ENCODE measurements at regions not wholly inside any gene's neighbourhood (a gene's known extent, or its start where the extent isn't known, plus 50 kb on each side); places are given as distances from the start of the nearest gene placed in this dataset.

DNA sequence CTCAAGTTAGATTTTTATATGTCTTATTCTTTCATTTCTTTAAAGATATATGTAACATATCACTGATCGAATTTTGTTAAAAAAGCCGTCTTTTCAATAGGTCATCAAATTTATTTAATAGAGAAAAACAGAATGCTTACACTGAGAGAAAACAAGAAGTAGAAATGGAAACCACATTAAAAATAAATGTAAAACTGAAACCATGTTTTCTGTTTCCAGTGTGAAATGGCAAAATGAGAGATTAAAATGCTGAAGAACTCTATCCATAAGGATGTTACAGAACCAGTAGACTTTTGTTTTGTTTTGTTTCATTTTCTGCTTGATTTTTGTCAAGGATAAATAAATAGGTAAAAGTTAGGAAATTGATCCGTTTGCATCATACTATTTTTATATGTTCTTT, 210.1 kb downstream of the PRDM9 start:
- no peaks in the 10 kb centered on the region for H3K4me1 Mint-ChIP-seq
- H3K27ac Mint-ChIP-seq, result no peak overlapping the region

GRCh38 chr5:23718564-23718963, 211.2 kb downstream of the PRDM9 start:
- Mint-ChIP-seq H3K4me1 (no peaks in the 10 kb centered on the region), H3K9me3 (peaks cover 11% of the 10 kb centered on the region), H3K27ac (no peak overlapping the region), H3K27me3 (ENCODE audit: low read depth) (no peaks in the 10 kb centered on the region), H3K36me3 (no peaks in the 10 kb centered on the region), H3K4me3 (no peak overlapping the region)
- TF ChIP-seq, protein P1, sequence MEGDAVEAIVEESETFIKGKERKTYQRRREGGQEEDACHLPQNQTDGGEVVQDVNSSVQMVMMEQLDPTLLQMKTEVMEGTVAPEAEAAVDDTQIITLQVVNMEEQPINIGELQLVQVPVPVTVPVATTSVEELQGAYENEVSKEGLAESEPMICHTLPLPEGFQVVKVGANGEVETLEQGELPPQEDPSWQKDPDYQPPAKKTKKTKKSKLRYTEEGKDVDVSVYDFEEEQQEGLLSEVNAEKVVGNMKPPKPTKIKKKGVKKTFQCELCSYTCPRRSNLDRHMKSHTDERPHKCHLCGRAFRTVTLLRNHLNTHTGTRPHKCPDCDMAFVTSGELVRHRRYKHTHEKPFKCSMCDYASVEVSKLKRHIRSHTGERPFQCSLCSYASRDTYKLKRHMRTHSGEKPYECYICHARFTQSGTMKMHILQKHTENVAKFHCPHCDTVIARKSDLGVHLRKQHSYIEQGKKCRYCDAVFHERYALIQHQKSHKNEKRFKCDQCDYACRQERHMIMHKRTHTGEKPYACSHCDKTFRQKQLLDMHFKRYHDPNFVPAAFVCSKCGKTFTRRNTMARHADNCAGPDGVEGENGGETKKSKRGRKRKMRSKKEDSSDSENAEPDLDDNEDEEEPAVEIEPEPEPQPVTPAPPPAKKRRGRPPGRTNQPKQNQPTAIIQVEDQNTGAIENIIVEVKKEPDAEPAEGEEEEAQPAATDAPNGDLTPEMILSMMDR (IDR thresholded peaks at IDR 0.05; ENCODE audit: unreplicated experiment), result no peak
- DNase-seq (ENCODE audit: low spot score in 2 of 2, unreplicated experiment in 2 of 2), result no peak

More for the DNA sequence above, 210.1 kb downstream of the PRDM9 start:
- Mint-ChIP-seq H3K27me3 (ENCODE audit: low read depth) (no peaks in the 10 kb centered on the region), H3K9me3 (peaks cover 18% of the 10 kb centered on the region), H3K4me3 (no peak overlapping the region), H3K36me3 (no peaks in the 10 kb centered on the region)
- TF ChIP-seq, protein P1 (IDR thresholded peaks at IDR 0.05; ENCODE audit: unreplicated experiment), result no peak
- no peak for DNase-seq (ENCODE audit: low spot score in 2 of 2, unreplicated experiment in 2 of 2)

GRCh38 chr5:23721336-23721735, 213.9 kb downstream of the PRDM9 start:
- Mint-ChIP-seq H3K9me3 (no peaks in the 10 kb centered on the region), H3K36me3 (no peaks in the 10 kb centered on the region), H3K27ac (no peak overlapping the region), H3K27me3 (ENCODE audit: low read depth) (no peaks in the 10 kb centered on the region), H3K4me3 (no peak overlapping the region), H3K4me1 (no peaks in the 10 kb centered on the region)
- TF ChIP-seq, protein P1 (IDR thresholded peaks at IDR 0.05; ENCODE audit: unreplicated experiment), result no peak
- DNase-seq (ENCODE audit: low spot score in 2 of 2, unreplicated experiment in 2 of 2), result no peak

- Mint-ChIP-seq H3K9me3 (no peaks in the 10 kb centered on the region), H3K4me3 (no peak overlapping the region), H3K4me1 (peaks cover 3% of the 10 kb centered on the region), H3K36me3 (no peaks in the 10 kb centered on the region), H3K27ac (no peak overlapping the region), H3K27me3 (ENCODE audit: low read depth) (no peaks in the 10 kb centered on the region)
- TF ChIP-seq, protein P1 (IDR thresholded peaks at IDR 0.05; ENCODE audit: unreplicated experiment), result no peak
- no peak for DNase-seq (ENCODE audit: low spot score in 2 of 2, unreplicated experiment in 2 of 2)
These were observed 219.9 kb downstream of the PRDM9 start for GRCh38 chr5:23727271-23727670.

DNA sequence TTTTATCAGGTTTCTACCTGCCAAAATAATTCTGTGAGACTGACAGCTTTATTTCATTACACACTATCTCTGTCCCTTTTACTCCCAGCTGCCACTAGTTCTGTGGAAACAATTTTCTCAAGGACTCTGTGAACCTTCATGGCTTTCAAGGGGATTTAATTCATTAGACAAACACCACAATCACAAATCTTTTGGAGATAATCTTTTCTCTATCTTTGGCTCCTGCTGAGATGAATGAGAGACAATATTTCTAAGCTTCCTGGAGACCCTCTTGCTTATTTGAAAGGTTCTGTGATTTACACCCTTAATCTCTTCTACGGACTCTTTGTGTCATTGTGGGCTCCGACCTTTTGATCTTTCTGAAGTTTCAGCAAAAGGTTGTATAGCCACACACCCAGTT, 222.6 kb downstream of the PRDM9 start:
- no peak for DNase-seq (ENCODE audit: low spot score in 2 of 2, unreplicated experiment in 2 of 2)
- Mint-ChIP-seq H3K27ac (no peak overlapping the region), H3K4me1 (peaks cover 3% of the 10 kb centered on the region), H3K9me3 (peaks cover 4% of the 10 kb centered on the region), H3K4me3 (no peak overlapping the region), H3K36me3 (no peaks in the 10 kb centered on the region), H3K27me3 (ENCODE audit: low read depth) (no peaks in the 10 kb centered on the region)
- TF ChIP-seq, protein P1 (IDR thresholded peaks at IDR 0.05; ENCODE audit: unreplicated experiment), result no peak

DNA sequence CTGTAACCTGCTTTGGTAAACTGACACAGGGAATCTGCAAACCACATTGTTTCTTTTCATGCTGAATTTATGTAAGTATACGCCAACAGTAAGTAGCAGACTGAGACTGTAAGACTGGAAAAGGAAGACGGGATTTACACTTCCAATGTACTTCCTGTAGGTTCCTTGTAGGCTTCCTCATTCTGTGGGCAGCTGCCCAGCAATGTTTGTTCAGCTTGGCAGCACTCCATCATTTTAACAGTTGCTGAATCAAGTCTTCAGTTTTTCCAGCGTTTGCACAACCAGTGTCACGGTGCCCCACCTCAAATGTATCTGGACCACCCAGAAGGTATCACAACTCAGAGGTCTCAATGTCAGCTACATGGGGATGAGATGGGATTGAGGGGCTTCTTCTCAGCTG, 232.6 kb downstream of the PRDM9 start:
- TF ChIP-seq, protein P1 (IDR thresholded peaks at IDR 0.05; ENCODE audit: unreplicated experiment), result no peak

More for the DNA sequence above, 232.6 kb downstream of the PRDM9 start:
- Mint-ChIP-seq H3K36me3 (no peaks in the 10 kb centered on the region), H3K4me1 (no peaks in the 10 kb centered on the region), H3K9me3 (no peaks in the 10 kb centered on the region), H3K4me3 (no peak overlapping the region), H3K27me3 (ENCODE audit: low read depth) (peaks cover 1% of the 10 kb centered on the region), H3K27ac (no peak overlapping the region)
- no peak for DNase-seq (ENCODE audit: low spot score in 2 of 2, unreplicated experiment in 2 of 2)

Data from mesothelial cell of epicardium (in vitro differentiated cells).